HCT116 (cell line): ENCODE measurements at regions not wholly inside any gene's neighbourhood (a gene's known extent, or its start where the extent isn't known, plus 50 kb on each side); places are given as distances from the start of the nearest gene placed in this dataset.

Experiments
- ATAC-seq: fragments of 200-7000 bp; cut with Tn5 transposase; 2 replicates; pipeline ENCODE4 v1.9.1; 2020; ENCODE audit warnings: mild to moderate bottlenecking, moderate library complexity
- BruUV-seq: library from RNA; stranded (reverse); fragments of 400-500 nt; replicated peaks from 2 replicates; lab custom pipeline; 2021; lab: Mats Ljungman, UMichigan
- CTCF ChIA-PET: fragments of 300-600 bp; sonication (Branson Sonifier 250); formaldehyde crosslinking; loops from one replicate; lab custom pipeline; 2021; ENCODE audit warnings: antibody characterized with exemption; lab: Charles Lee
- POLR2A ChIA-PET: fragments of 300-600, 350-600 bp; sonication (Branson Sonifier 250); formaldehyde crosslinking; loops from one replicate; lab custom pipeline; 2021; ENCODE audit warnings: antibody characterized with exemption; lab: Charles Lee
- RAD21 ChIA-PET, 2 experiments: fragments of 300-600 bp; sonication (Branson Sonifier 250); formaldehyde crosslinking; loops; one replicate each; lab custom pipeline; 2023; ENCODE audit warnings: low total read pairs in 2 of 2; ENCODE audit not compliant: uncharacterized antibody in 2 of 2, unreplicated experiment in 2 of 2, low non-redundant PET in 1 of 2; lab: Charles Lee
- DNase-seq: peaks from one replicate; pipeline ENCODE4 v3.0.0-alpha.2; 2010; ENCODE audit warnings: low read depth, low spot score
- H2AFZ ChIP-seq: fragments of 200-600 bp; shearing (Covaris generic), sonication (generic); 2 replicates; pipeline ENCODE4 v1.6.1; 2017; ENCODE audit warnings: low read depth, mixed run types, mixed read lengths, antibody characterized with exemption, low read length; ENCODE audit not compliant: poor library complexity, severe bottlenecking
- H3K27ac ChIP-seq: 2 replicates; pipeline ENCODE4 v1.5.1; 2012; ENCODE audit warnings: low read depth, low read length
- H3K27me3 ChIP-seq: fragments of 200-600 bp; sonication (generic); 2 replicates; pipeline ENCODE4 v1.6.1; 2016; ENCODE audit warnings: mixed run types, low read length, mixed read lengths; ENCODE audit not compliant: insufficient read depth
- H3K36me3 ChIP-seq, 2 experiments: fragments of 200-500 bp in 1 of 2; fragments of 200-600 bp in 1 of 2; sonication (Bioruptor generic) in 1 of 2; sonication (generic) in 1 of 2; 2 replicates each; pipeline versions ENCODE4 v1.5.1 to v1.6.1; 2014 to 2016; ENCODE audit warnings: low read length in 2 of 2, inconsistent platforms in 1 of 2, mixed read lengths in 1 of 2, mixed run types in 1 of 2; ENCODE audit not compliant: insufficient read depth in 2 of 2, control insufficient read depth in 1 of 2
- H3K4me1 ChIP-seq, 2 experiments: fragments of 200-600 bp in 1 of 2; sonication (generic) in 1 of 2; 2 replicates each; pipeline versions ENCODE4 v1.5.1 to v1.6.1; 2012 to 2017; ENCODE audit warnings: low read length in 2 of 2, inconsistent platforms in 1 of 2, mild to moderate bottlenecking in 1 of 2, mixed read lengths in 1 of 2, mixed run types in 1 of 2, moderate library complexity in 1 of 2; ENCODE audit not compliant: insufficient read depth in 2 of 2, control insufficient read depth in 1 of 2
- H3K4me2 ChIP-seq: fragments of 200-600 bp; sonication (generic); 2 replicates; pipeline ENCODE4 v1.6.1; 2017; ENCODE audit warnings: mixed run types, low read length, mixed read lengths
- H3K4me3 ChIP-seq, 2 experiments: fragments of 200-600 bp in 1 of 2; sonication (generic) in 1 of 2; replicated peaks in 1 of 2; 2 replicates each; pipeline ENCODE4 v1.5.1; 2011 to 2016; ENCODE audit warnings: low read length in 2 of 2, control low read depth in 1 of 2, low read depth in 1 of 2, mild to moderate bottlenecking in 1 of 2, mixed read lengths in 1 of 2, mixed run types in 1 of 2
- H3K79me2 ChIP-seq: fragments of 200-600 bp; sonication (generic); 2 replicates; pipeline ENCODE4 v1.6.1; 2017; ENCODE audit warnings: mild to moderate bottlenecking, mixed run types, low read length, moderate library complexity, mixed read lengths; ENCODE audit not compliant: insufficient read depth
- H3K9ac ChIP-seq: fragments of 200-600 bp; sonication (generic); 2 replicates; pipeline ENCODE4 v1.6.1; 2016; ENCODE audit warnings: low read length, mixed read lengths
- H3K9me2 ChIP-seq: fragments of 200-600 bp; sonication (generic), shearing (Covaris generic); 2 replicates; pipeline ENCODE4 v1.6.1; 2017; ENCODE audit warnings: mixed run types, mild to moderate bottlenecking, moderate library complexity; ENCODE audit not compliant: insufficient read depth
- H3K9me3 ChIP-seq, 2 experiments: fragments of 200-500 bp in 1 of 2; fragments of 200-600 bp in 1 of 2; sonication (Bioruptor generic) in 1 of 2; sonication (generic) in 1 of 2; 2 replicates each; pipeline ENCODE4 v1.6.1; 2014 to 2017; ENCODE audit warnings: low read length in 2 of 2, mixed read lengths in 2 of 2, inconsistent platforms in 1 of 2, low read depth in 1 of 2, mild to moderate bottlenecking in 1 of 2, mixed run types in 1 of 2, moderate library complexity in 1 of 2; ENCODE audit not compliant: control insufficient read depth in 1 of 2, insufficient read depth in 1 of 2
- H4K20me1 ChIP-seq: fragments of 200-600 bp; sonication (generic), shearing (Covaris generic); 2 replicates; pipeline ENCODE4 v1.6.1; 2017; ENCODE audit warnings: mixed run types, mild to moderate bottlenecking, moderate library complexity; ENCODE audit not compliant: insufficient read depth
- ATF3 ChIP-seq: IDR thresholded peaks from 2 replicates; pipeline ENCODE4 v1.6.1; 2012
- CBX3 ChIP-seq: IDR thresholded peaks from 2 replicates; pipeline ENCODE4 v1.6.1; 2012; ENCODE audit warnings: low read depth
- CEBPB ChIP-seq: IDR thresholded peaks from 2 replicates; pipeline ENCODE4 v1.6.1; 2012; ENCODE audit warnings: low read depth
- CTCF ChIP-seq, 3 experiments: fragments of 200-600 bp in 1 of 3; sonication (generic) in 1 of 3; IDR thresholded peaks in 2 of 3; conservative IDR thresholded peaks in 1 of 3; 2 replicates each; pipeline ENCODE4 v1.5.1; 2012 to 2017; ENCODE audit warnings: low read depth in 2 of 3, low read length in 2 of 3, antibody characterized with exemption in 1 of 3, borderline replicate concordance in 1 of 3, control low read depth in 1 of 3, mild to moderate bottlenecking in 1 of 3, mixed read lengths in 1 of 3, mixed run types in 1 of 3, moderate library complexity in 1 of 3; ENCODE audit not compliant: insufficient read depth in 1 of 3
- EGR1 ChIP-seq: IDR thresholded peaks from 2 replicates; pipeline ENCODE4 v1.6.1; 2012; ENCODE audit warnings: low read depth
- EZH2 ChIP-seq: fragments of 200-600 bp; sonication (generic); IDR thresholded peaks from 2 replicates; pipeline ENCODE4 v1.6.1; 2017; ENCODE audit warnings: antibody characterized with exemption, mixed run types
- JUND ChIP-seq: IDR thresholded peaks from 2 replicates; pipeline ENCODE4 v1.6.1; 2012
- MAX ChIP-seq: IDR thresholded peaks from 2 replicates; pipeline ENCODE4 v1.6.1; 2012
- POLR2A ChIP-seq: IDR thresholded peaks from 2 replicates; pipeline ENCODE4 v1.7.0; 2011; ENCODE audit warnings: borderline replicate concordance; ENCODE audit not compliant: insufficient read depth, insufficient read length; ENCODE audit errors: extremely low read depth
- RAD21 ChIP-seq: IDR thresholded peaks from 2 replicates; pipeline ENCODE4 v1.6.1; 2012; ENCODE audit warnings: low read depth, mild to moderate bottlenecking
- REST ChIP-seq: IDR thresholded peaks from 2 replicates; pipeline ENCODE4 v1.6.1; 2012; ENCODE audit warnings: low read depth
- SP1 ChIP-seq: IDR thresholded peaks from 2 replicates; pipeline ENCODE4 v1.6.1; 2012; ENCODE audit warnings: low read depth
- SRF ChIP-seq: IDR thresholded peaks from 2 replicates; pipeline ENCODE4 v1.6.1; 2012; ENCODE audit warnings: low read depth
- TCF7L2 ChIP-seq: IDR thresholded peaks from 2 replicates; pipeline ENCODE4 v1.7.0; 2011; ENCODE audit warnings: borderline replicate concordance, inconsistent platforms; ENCODE audit not compliant: insufficient read depth, insufficient read length; ENCODE audit errors: extremely low read depth
- ZFX ChIP-seq: fragments of 450-650 bp; IDR thresholded peaks from 2 replicates; pipeline ENCODE4 v1.6.1; 2017
- ZNF274 ChIP-seq: fragments of 200-500 bp; sonication (Bioruptor generic); IDR thresholded peaks from 2 replicates; pipeline ENCODE4 v1.6.1; 2014; ENCODE audit warnings: mild to moderate bottlenecking, low read depth, low read length, inconsistent platforms
- intact Hi-C: fragments of 100-400 bp; cut with micrococcal nuclease; formaldehyde crosslinking; loops from 2 replicates; pipeline ENCODE4 v1.10.0; 2022

GRCh38 chr14:84435820-84436324 lies 1094.1 kb upstream of the FLRT2 start:
- no peak overlapping the region for H3K4me3 ChIP-seq
- H3K27me3 ChIP-seq: no peaks in the 10 kb centered on the region
- H3K9me2 ChIP-seq: no peaks in the 10 kb centered on the region
- H3K4me2 ChIP-seq: no peak overlapping the region
- ATAC-seq (no peak), DNase-seq (no peak)
- CTCF ChIA-PET: no interaction called here
- peaks cover 5 to 31% of the 10 kb centered on the region in 2 experiments; a peak in 2 of 4 replicates for H3K9me3 ChIP-seq
- POLR2A ChIA-PET: no interaction called here
- H2AFZ ChIP-seq: no peak overlapping the region
- no peak overlapping the region for H3K27ac ChIP-seq
- RAD21 ChIA-PET: no interaction called here
- no peaks in the 10 kb centered on the region for H3K36me3 ChIP-seq
- BruUV-seq: no TSS peak
- no peaks in the 10 kb centered on the region for H4K20me1 ChIP-seq
- no peak for TF ChIP-seq CEBPB
- TF ChIP-seq MAX: no peak
- intact Hi-C loops: no loop called here
- H3K79me2 ChIP-seq: no peaks in the 10 kb centered on the region
- H3K4me1 ChIP-seq: no peaks in the 10 kb centered on the region
- H3K9ac ChIP-seq: no peak overlapping the region

- H3K9me2 ChIP-seq: no peaks in the 10 kb centered on the region
- intact Hi-C loops: no loop called here
- no peak for ATAC-seq
- BruUV-seq: no TSS peak
- CTCF ChIA-PET: no interaction called here
- DNase-seq: no peak
- no peak overlapping the region for H3K27ac ChIP-seq
- no peak overlapping the region for H3K4me2 ChIP-seq
- no peaks in the 10 kb centered on the region for H3K27me3 ChIP-seq
- no peak overlapping the region for H3K4me3 ChIP-seq
- H3K9me3 ChIP-seq: peaks cover 5 to 32% of the 10 kb centered on the region in 2 experiments; a peak in 2 of 4 replicates
- no peak overlapping the region for H3K9ac ChIP-seq
- H3K4me1 ChIP-seq: no peaks in the 10 kb centered on the region
- POLR2A ChIA-PET: no interaction called here
- no peaks in the 10 kb centered on the region for H3K36me3 ChIP-seq
- no peak overlapping the region for H2AFZ ChIP-seq
- RAD21 ChIA-PET: no interaction called here
- H4K20me1 ChIP-seq: no peaks in the 10 kb centered on the region
- no peaks in the 10 kb centered on the region for H3K79me2 ChIP-seq
- TF ChIP-seq CBX3: no peak
- TF ChIP-seq CEBPB: no peak
- TF ChIP-seq ZNF274: no peak
- TF ChIP-seq CTCF (IDR thresholded peaks at IDR 0.05 in 2 of 3, conservative IDR thresholded peaks at IDR 0.05 in 1 of 3; ENCODE audit: borderline replicate concordance in 1 of 3, insufficient read depth in 1 of 3, low read depth in 2 of 3, low read length in 2 of 3): no peak
- TF ChIP-seq SP1: no peak
- TF ChIP-seq EGR1: no peak
- no peak for TF ChIP-seq MAX
- TF ChIP-seq ZFX: no peak
- no peak for TF ChIP-seq EZH2
- no peak for TF ChIP-seq POLR2A
- TF ChIP-seq ATF3: no peak
- no peak for TF ChIP-seq JUND
- no peak for TF ChIP-seq REST
- no peak for TF ChIP-seq TCF7L2
- no peak for TF ChIP-seq SRF
- TF ChIP-seq RAD21: no peak
These were observed 1093.4 kb upstream of the FLRT2 start for GRCh38 chr14:84436528-84436927.
